PFSK-1 (cell line): ENCODE measurements at regions not wholly inside any gene's neighbourhood (a gene's known extent, or its start where the extent isn't known, plus 50 kb on each side); places are given as distances from the start of the nearest gene placed in this dataset.

ENCODE experiments used
- FOXP2 ChIP-seq: optimal IDR thresholded peaks from 2 replicates; pipeline ENCODE3; 2011; ENCODE audit warnings: borderline replicate concordance, control low read depth, inconsistent platforms; ENCODE audit not compliant: insufficient read depth; ENCODE audit errors: extremely low read length, extremely low read depth
- POLR2AphosphoS5 ChIP-seq: IDR thresholded peaks from 2 replicates; pipeline ENCODE4 v1.6.1; 2012; ENCODE audit warnings: low read depth, mild to moderate bottlenecking, control low read depth, low read length, moderate library complexity
- TAF1 ChIP-seq: IDR thresholded peaks from 2 replicates; pipeline ENCODE4 v1.6.1; 2012; ENCODE audit warnings: low read length, control low read depth, borderline replicate concordance; ENCODE audit not compliant: insufficient read depth
- TF ChIP-seq, protein P1 (sequence below), 2 experiments: IDR thresholded peaks; 2 replicates each; pipeline versions ENCODE4 v1.6.1 to v1.8.0; 2011 to 2012; ENCODE audit warnings: low read depth in 2 of 2, low read length in 2 of 2, control low read depth in 1 of 2, inconsistent platforms in 1 of 2, mild to moderate bottlenecking in 1 of 2, moderate library complexity in 1 of 2; ENCODE audit not compliant: insufficient read depth in 1 of 2

DNA sequence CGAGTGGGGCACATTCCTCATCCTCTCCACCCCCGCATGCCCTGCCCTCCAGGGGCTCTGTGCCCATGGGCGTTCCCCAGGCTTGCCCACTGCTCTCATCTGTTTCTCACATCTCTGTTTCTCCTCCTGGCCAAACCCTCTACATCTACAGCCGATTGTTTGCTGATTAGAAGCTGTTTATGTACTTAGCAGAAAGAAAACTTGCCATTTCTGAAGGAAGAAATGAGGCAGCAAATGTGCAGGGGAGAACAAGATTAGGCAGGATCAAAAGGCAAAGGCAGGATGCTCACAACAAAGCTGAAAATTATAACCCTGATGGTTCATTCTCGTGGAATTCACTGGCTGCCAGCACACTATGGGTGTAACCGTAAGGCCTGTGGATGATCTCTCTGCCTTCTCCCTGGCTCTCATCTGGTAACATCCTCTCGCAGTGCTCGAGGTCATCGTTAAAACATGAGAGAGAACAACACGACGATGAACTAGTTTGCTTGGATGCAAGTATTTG lies 111.6 kb upstream of the KLF14 start:
- TF ChIP-seq, protein P1, sequence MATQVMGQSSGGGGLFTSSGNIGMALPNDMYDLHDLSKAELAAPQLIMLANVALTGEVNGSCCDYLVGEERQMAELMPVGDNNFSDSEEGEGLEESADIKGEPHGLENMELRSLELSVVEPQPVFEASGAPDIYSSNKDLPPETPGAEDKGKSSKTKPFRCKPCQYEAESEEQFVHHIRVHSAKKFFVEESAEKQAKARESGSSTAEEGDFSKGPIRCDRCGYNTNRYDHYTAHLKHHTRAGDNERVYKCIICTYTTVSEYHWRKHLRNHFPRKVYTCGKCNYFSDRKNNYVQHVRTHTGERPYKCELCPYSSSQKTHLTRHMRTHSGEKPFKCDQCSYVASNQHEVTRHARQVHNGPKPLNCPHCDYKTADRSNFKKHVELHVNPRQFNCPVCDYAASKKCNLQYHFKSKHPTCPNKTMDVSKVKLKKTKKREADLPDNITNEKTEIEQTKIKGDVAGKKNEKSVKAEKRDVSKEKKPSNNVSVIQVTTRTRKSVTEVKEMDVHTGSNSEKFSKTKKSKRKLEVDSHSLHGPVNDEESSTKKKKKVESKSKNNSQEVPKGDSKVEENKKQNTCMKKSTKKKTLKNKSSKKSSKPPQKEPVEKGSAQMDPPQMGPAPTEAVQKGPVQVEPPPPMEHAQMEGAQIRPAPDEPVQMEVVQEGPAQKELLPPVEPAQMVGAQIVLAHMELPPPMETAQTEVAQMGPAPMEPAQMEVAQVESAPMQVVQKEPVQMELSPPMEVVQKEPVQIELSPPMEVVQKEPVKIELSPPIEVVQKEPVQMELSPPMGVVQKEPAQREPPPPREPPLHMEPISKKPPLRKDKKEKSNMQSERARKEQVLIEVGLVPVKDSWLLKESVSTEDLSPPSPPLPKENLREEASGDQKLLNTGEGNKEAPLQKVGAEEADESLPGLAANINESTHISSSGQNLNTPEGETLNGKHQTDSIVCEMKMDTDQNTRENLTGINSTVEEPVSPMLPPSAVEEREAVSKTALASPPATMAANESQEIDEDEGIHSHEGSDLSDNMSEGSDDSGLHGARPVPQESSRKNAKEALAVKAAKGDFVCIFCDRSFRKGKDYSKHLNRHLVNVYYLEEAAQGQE (IDR thresholded peaks at IDR 0.05; ENCODE audit: insufficient read depth in 1 of 2, low read depth in 2 of 2, low read length in 2 of 2): no peak
- no peak for TF ChIP-seq TAF1
- TF ChIP-seq POLR2AphosphoS5: no peak
- TF ChIP-seq FOXP2: no peak
